GM23338 (cell line): ENCODE measurements at regions not wholly inside any gene's neighbourhood (a gene's known extent, or its start where the extent isn't known, plus 50 kb on each side); places are given as distances from the start of the nearest gene placed in this dataset.

Experiments
- ATAC-seq: fragments of 200-7000 bp; cut with Tn5 transposase; 3 replicates; pipeline ENCODE4 v1.9.1; 2020
- DNase-seq: peaks from one replicate; pipeline ENCODE4 v3.0.0-alpha.2; 2015; ENCODE audit warnings: low spot score
- H2AFZ ChIP-seq: fragments of 200-600 bp; sonication (generic); 2 replicates; pipeline ENCODE4 v1.8.0; 2016; ENCODE audit warnings: antibody characterized with exemption, mild to moderate bottlenecking, moderate library complexity
- H3F3A ChIP-seq: fragments of 200-600 bp; sonication (generic); replicated peaks from 2 replicates; pipeline ENCODE4 v1.8.0; 2017; ENCODE audit warnings: antibody characterized with exemption, mixed run types, low read depth
- H3K27ac ChIP-seq: fragments of 200-600 bp; sonication (generic); 2 replicates; pipeline ENCODE4 v1.6.1; 2016; ENCODE audit warnings: low read depth
- H3K27me3 ChIP-seq: fragments of 200-600 bp; sonication (generic); 2 replicates; pipeline ENCODE4 v1.8.0; 2016; ENCODE audit warnings: mild to moderate bottlenecking, mixed run types, moderate library complexity; ENCODE audit not compliant: insufficient read depth
- H3K36me3 ChIP-seq: fragments of 200-600 bp; sonication (generic); 2 replicates; pipeline ENCODE4 v1.8.0; 2016; ENCODE audit warnings: mild to moderate bottlenecking; ENCODE audit not compliant: insufficient read depth
- H3K4me1 ChIP-seq: fragments of 200-600 bp; sonication (generic); 2 replicates; pipeline ENCODE4 v1.8.0; 2016; ENCODE audit warnings: mild to moderate bottlenecking, moderate library complexity; ENCODE audit not compliant: insufficient read depth
- H3K4me2 ChIP-seq: fragments of 200-600 bp; sonication (generic); 2 replicates; pipeline ENCODE4 v1.7.1; 2017; ENCODE audit warnings: mixed run types
- H3K4me3 ChIP-seq: fragments of 200-600 bp; sonication (generic); 2 replicates; pipeline ENCODE4 v1.6.1; 2016; ENCODE audit warnings: mixed run types
- H3K79me2 ChIP-seq: fragments of 200-600 bp; sonication (generic); replicated peaks from 2 replicates; pipeline ENCODE4 v1.8.0; 2017; ENCODE audit warnings: mild to moderate bottlenecking; ENCODE audit not compliant: insufficient read depth
- H3K9me2 ChIP-seq: fragments of 200-600 bp; sonication (generic); 2 replicates; pipeline ENCODE4 v1.8.0; 2017; ENCODE audit not compliant: insufficient read depth
- H4K20me1 ChIP-seq: fragments of 200-600 bp; sonication (generic); replicated peaks from 2 replicates; pipeline ENCODE4 v1.8.0; 2017; ENCODE audit warnings: mild to moderate bottlenecking; ENCODE audit not compliant: insufficient read depth
- H3K27ac Mint-ChIP-seq: 2 replicates; pipeline ENCODE4 v1.8.0; 2020; ENCODE audit warnings: inconsistent platforms, mild to moderate bottlenecking, moderate library complexity, mixed read lengths
- H3K27me3 Mint-ChIP-seq: 3 replicates; pipeline ENCODE4 v1.8.0; 2022; ENCODE audit warnings: low read depth, mild to moderate bottlenecking, moderate library complexity, mixed read lengths, inconsistent platforms; ENCODE audit not compliant: insufficient read depth, poor library complexity
- H3K36me3 Mint-ChIP-seq: 3 replicates; pipeline ENCODE4 v1.8.0; 2021; ENCODE audit warnings: low read depth, mild to moderate bottlenecking, inconsistent platforms, moderate library complexity, mixed read lengths
- H3K4me1 Mint-ChIP-seq: 3 replicates; pipeline ENCODE4 v1.8.0; 2020; ENCODE audit warnings: mild to moderate bottlenecking, inconsistent platforms, mixed read lengths
- H3K4me3 Mint-ChIP-seq: 3 replicates; pipeline ENCODE4 v1.8.0; 2021; ENCODE audit warnings: moderate library complexity, mild to moderate bottlenecking, inconsistent platforms, mixed read lengths
- H3K9me3 Mint-ChIP-seq: 3 replicates; pipeline ENCODE4 v1.8.0; 2020; ENCODE audit warnings: moderate library complexity, mild to moderate bottlenecking, inconsistent platforms, mixed read lengths
- CREB1 ChIP-seq: fragments of 250-450 bp; sonication (Bioruptor Pico); IDR thresholded peaks from 2 replicates; pipeline ENCODE4 v1.5.0; 2020; ENCODE audit warnings: low read depth, mild to moderate bottlenecking, moderate library complexity
- CTCF ChIP-seq, 2 experiments: fragments of 200-600 bp in 1 of 2; sonication (generic) in 1 of 2; conservative IDR thresholded peaks; 2 replicates each; pipeline versions ENCODE4 v1.5.1 to v1.6.1; 2016 to 2017; ENCODE audit warnings: antibody characterized with exemption in 2 of 2, low read depth in 2 of 2, mild to moderate bottlenecking in 2 of 2, moderate library complexity in 1 of 2
- ETS1 ChIP-seq: IDR thresholded peaks from 2 replicates; pipeline ENCODE4 v1.6.1; 2016; ENCODE audit warnings: antibody characterized with exemption
- EZH2 ChIP-seq: fragments of 200-600 bp; sonication (generic); IDR thresholded peaks from one replicate; pipeline ENCODE4 v1.8.0; 2017; ENCODE audit warnings: antibody characterized with exemption, mild to moderate bottlenecking, low read depth; ENCODE audit not compliant: unreplicated experiment
- EZH2phosphoT487 ChIP-seq: fragments of 200-600 bp; sonication (generic); IDR thresholded peaks from one replicate; pipeline ENCODE4 v1.8.1; 2018; ENCODE audit warnings: antibody characterized with exemption; ENCODE audit not compliant: unreplicated experiment
- JUNB ChIP-seq: IDR thresholded peaks from one replicate; pipeline ENCODE4 v1.6.1; 2016; ENCODE audit warnings: antibody characterized with exemption; ENCODE audit not compliant: unreplicated experiment
- NANOG ChIP-seq: IDR thresholded peaks from 2 replicates; pipeline ENCODE4 v1.6.1; 2016; ENCODE audit warnings: antibody characterized with exemption, borderline replicate concordance
- POLR2AphosphoS5 ChIP-seq: IDR thresholded peaks from 2 replicates; pipeline ENCODE4 v1.6.1; 2016; ENCODE audit warnings: antibody characterized with exemption, low read depth
- STAT1 ChIP-seq: IDR thresholded peaks from one replicate; pipeline ENCODE4 v1.6.1; 2016; ENCODE audit warnings: antibody characterized with exemption; ENCODE audit not compliant: unreplicated experiment
- ZNF114 ChIP-seq: fragments of 250-450 bp; sonication (Bioruptor Pico); IDR thresholded peaks from 2 replicates; pipeline ENCODE4 v1.5.0; 2020; ENCODE audit warnings: mild to moderate bottlenecking, moderate library complexity
- ZNF331 ChIP-seq: fragments of 250-450 bp; sonication (Bioruptor Pico); IDR thresholded peaks from 2 replicates; pipeline ENCODE4 v1.5.0; 2020; ENCODE audit warnings: low read depth, mild to moderate bottlenecking, moderate library complexity
- TF ChIP-seq, protein P1 (sequence below): IDR thresholded peaks from one replicate; pipeline ENCODE4 v1.6.1; 2018; ENCODE audit warnings: antibody characterized with exemption; ENCODE audit not compliant: unreplicated experiment

DNA sequence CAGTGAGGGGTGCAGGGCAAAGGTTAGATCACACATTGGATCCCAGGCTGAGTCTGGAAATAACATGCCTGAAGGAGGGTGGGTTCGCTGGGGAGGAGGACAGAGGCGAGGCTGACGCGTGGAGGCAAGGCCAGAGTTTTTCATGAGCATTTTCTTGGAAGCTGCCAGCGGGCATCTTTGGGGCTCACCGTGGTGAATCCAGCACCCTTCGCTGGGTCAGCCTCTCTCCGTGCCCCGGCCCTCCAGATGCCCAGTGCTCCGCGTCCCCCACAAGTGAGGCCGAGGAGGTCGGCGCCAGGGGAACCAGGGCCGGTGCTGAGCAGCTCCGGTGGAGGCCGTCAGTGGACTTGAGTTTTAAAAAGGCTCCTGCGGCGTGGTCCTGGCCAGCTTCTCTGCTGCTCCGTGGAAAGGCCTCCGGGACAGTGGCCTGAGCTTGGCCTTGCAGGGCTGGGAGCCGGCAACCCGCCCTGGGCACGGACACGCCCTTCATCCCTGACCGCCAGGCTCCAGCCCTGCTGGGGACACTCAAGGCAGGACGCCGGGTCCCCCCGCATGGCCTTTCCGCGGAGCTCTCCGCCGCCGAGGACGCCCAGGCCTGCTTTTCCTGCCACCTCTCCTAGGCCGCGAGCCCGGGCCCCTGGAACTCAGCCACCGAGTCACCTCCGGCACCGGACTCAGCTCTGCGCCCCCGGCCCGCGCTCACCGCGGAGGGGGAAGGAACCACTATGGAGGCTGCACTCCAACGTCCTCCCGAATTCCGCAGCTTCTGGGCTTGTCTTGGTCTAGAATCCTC, 114.3 kb downstream of the THBS2 start:
- Histone ChIP-seq H3K27me3 (no peaks in the 10 kb centered on the region), H2AFZ (peak overlapping the region; percentile 66), H3K79me2 (no peaks in the 10 kb centered on the region), H3K4me1 (no peaks in the 10 kb centered on the region), H3K9me2 (peaks cover 5% of the 10 kb centered on the region; the same call in 1 of the 2 replicates), H3K4me3 (no peak overlapping the region), H4K20me1 (no peaks in the 10 kb centered on the region), H3K27ac (no peak overlapping the region), H3K36me3 (no peaks in the 10 kb centered on the region), H3K4me2 (no peak overlapping the region), H3F3A (no peaks in the 10 kb centered on the region)
- no peaks in the 10 kb centered on the region; the same call in 2 of the 3 replicates for H3K9me3 Mint-ChIP-seq
- no peak for ATAC-seq
- peaks cover 4% of the 10 kb centered on the region for H3K27me3 Mint-ChIP-seq
- no peak for DNase-seq
- no peak overlapping the region for H3K4me3 Mint-ChIP-seq
- no peak for TF ChIP-seq CTCF (conservative IDR thresholded peaks at IDR 0.05; ENCODE audit: low read depth in 2 of 2)
- no peak for TF ChIP-seq STAT1
- TF ChIP-seq ZNF114 (CRISPR knock-in tag) = no peak
- no peak for TF ChIP-seq POLR2AphosphoS5
- no peak for TF ChIP-seq CREB1 (CRISPR knock-in tag)
- TF ChIP-seq, protein P1, sequence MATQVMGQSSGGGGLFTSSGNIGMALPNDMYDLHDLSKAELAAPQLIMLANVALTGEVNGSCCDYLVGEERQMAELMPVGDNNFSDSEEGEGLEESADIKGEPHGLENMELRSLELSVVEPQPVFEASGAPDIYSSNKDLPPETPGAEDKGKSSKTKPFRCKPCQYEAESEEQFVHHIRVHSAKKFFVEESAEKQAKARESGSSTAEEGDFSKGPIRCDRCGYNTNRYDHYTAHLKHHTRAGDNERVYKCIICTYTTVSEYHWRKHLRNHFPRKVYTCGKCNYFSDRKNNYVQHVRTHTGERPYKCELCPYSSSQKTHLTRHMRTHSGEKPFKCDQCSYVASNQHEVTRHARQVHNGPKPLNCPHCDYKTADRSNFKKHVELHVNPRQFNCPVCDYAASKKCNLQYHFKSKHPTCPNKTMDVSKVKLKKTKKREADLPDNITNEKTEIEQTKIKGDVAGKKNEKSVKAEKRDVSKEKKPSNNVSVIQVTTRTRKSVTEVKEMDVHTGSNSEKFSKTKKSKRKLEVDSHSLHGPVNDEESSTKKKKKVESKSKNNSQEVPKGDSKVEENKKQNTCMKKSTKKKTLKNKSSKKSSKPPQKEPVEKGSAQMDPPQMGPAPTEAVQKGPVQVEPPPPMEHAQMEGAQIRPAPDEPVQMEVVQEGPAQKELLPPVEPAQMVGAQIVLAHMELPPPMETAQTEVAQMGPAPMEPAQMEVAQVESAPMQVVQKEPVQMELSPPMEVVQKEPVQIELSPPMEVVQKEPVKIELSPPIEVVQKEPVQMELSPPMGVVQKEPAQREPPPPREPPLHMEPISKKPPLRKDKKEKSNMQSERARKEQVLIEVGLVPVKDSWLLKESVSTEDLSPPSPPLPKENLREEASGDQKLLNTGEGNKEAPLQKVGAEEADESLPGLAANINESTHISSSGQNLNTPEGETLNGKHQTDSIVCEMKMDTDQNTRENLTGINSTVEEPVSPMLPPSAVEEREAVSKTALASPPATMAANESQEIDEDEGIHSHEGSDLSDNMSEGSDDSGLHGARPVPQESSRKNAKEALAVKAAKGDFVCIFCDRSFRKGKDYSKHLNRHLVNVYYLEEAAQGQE = no peak
- TF ChIP-seq ETS1 = no peak
- TF ChIP-seq NANOG = no peak
- TF ChIP-seq JUNB = no peak
- TF ChIP-seq EZH2phosphoT487 = no peak
- TF ChIP-seq EZH2 = no peak
- no peak for TF ChIP-seq ZNF331
- H3K4me1 Mint-ChIP-seq = no peaks in the 10 kb centered on the region
- no peak overlapping the region for H3K27ac Mint-ChIP-seq
- no peaks in the 10 kb centered on the region for H3K36me3 Mint-ChIP-seq
